GM12892 (cell line): ENCODE measurements at regions not wholly inside any gene's neighbourhood (a gene's known extent, or its start where the extent isn't known, plus 50 kb on each side); places are given as distances from the start of the nearest gene placed in this dataset.

Experiments used
- POLR2A ChIP-seq: IDR thresholded peaks from 2 replicates; pipeline ENCODE4 v1.6.1; 2011; ENCODE audit warnings: low read depth, low read length, control low read depth
- POLR2AphosphoS5 ChIP-seq: IDR thresholded peaks from 2 replicates; pipeline ENCODE4 v1.6.1; 2011; ENCODE audit warnings: low read depth, low read length, control low read depth

DNA sequence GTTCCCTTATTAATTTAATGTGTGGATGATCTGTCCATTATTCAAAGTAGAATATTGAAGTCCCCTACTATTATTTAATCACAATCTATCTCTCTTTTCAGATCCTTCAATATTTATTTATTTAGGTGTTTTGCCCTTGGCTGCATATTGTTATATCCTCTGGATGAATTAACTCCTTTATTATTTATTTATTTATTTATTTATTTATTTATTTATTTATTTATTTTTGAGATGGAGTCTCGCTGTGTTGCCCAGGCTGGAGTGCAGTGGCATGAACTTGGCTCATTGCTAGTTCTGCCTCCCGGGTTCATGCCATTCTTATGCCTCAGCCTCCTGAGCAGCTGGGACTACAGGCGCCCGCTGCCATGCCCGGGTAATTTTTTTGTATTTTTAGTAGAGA is 776.6 kb upstream of the NXPH2 start:
- no peak for TF ChIP-seq POLR2AphosphoS5
- no peak for TF ChIP-seq POLR2A
